ENCODE measurements at regions not wholly inside any gene's neighbourhood (a gene's known extent, or its start where the extent isn't known, plus 50 kb on each side); places are given as distances from the start of the nearest gene placed in this dataset.
A peak's percentile ranks its signal among the peaks of the same experiment; 100 is the strongest.

- ChIA-PET POLR2A (interaction anchor here (0.6 kb wide), 1 partner anchor 49 kb away, joined by 3 read pairs; no protein-coding TSS in a partner anchor), CTCF (interaction anchor here (0.6 to 1.4 kb wide), 2 partner anchors 322 to 869 kb away, joined by 3 to 4 read pairs; no protein-coding TSS in a partner anchor)
- Histone ChIP-seq H3K36me3 (ENCODE audit: control insufficient read depth, insufficient read depth, low read length) (no peaks in the 10 kb centered on the region), H3K4me3 (ENCODE audit: low read depth, low read length) (no peak overlapping the region), H3K27me3 (ENCODE audit: control insufficient read depth, insufficient read depth, low read length) (peaks cover 4% of the 10 kb centered on the region; the same call in 1 of the 2 replicates)
- DNase-seq (ENCODE audit: low read depth), result no peak
- TF ChIP-seq CTCF (IDR thresholded peaks at IDR 0.05; ENCODE audit: insufficient read depth, low read depth, low read length), result no peak
These were observed 257.0 kb downstream of the ADGRG6 start for GRCh38 chr6:142558786-142559185.

- ChIA-PET POLR2A (no interaction called here), CTCF (no interaction called here)
- TF ChIP-seq CTCF (IDR thresholded peaks at IDR 0.05; ENCODE audit: insufficient read depth, low read depth, low read length), result no peak
These were observed 259.9 kb downstream of the ADGRG6 start for GRCh38 chr6:142561511-142562265.

GRCh38 chr6:142562865-142563264 lies 261.1 kb downstream of the ADGRG6 start:
- TF ChIP-seq CTCF (IDR thresholded peaks at IDR 0.05; ENCODE audit: insufficient read depth, low read depth, low read length), result no peak

More at GRCh38 chr6:142561511-142562265, 259.9 kb downstream of the ADGRG6 start:
- Histone ChIP-seq H3K27me3 (ENCODE audit: control insufficient read depth, insufficient read depth, low read length) (no peaks in the 10 kb centered on the region), H3K4me3 (ENCODE audit: low read depth, low read length) (no peak overlapping the region), H3K36me3 (ENCODE audit: control insufficient read depth, insufficient read depth, low read length) (no peaks in the 10 kb centered on the region)
- DNase-seq (ENCODE audit: low read depth), result no peak

GRCh38 chr6:142566628-142567396 lies 265.0 kb downstream of the ADGRG6 start:
- ChIA-PET CTCF (interaction anchor here (0.6 to 1.9 kb wide), 13 partner anchors 15 to 884 kb away, joined by 3 to 7 read pairs (median 5); partner anchors contain the start of genes ADAT2 and PEX3), POLR2A (no interaction called here)
- peak; percentile 94 for TF ChIP-seq CTCF (IDR thresholded peaks at IDR 0.05; ENCODE audit: insufficient read depth, low read depth, low read length)
- Histone ChIP-seq H3K4me3 (ENCODE audit: low read depth, low read length) (no peak overlapping the region), H3K27me3 (ENCODE audit: control insufficient read depth, insufficient read depth, low read length) (no peaks in the 10 kb centered on the region), H3K36me3 (ENCODE audit: control insufficient read depth, insufficient read depth, low read length) (no peaks in the 10 kb centered on the region)
- DNase-seq (ENCODE audit: low read depth), result no peak

More at GRCh38 chr6:142562865-142563264, 261.1 kb downstream of the ADGRG6 start:
- H3K36me3 ChIP-seq (ENCODE audit: control insufficient read depth, insufficient read depth, low read length), result no peaks in the 10 kb centered on the region
- no peaks in the 10 kb centered on the region for H3K27me3 ChIP-seq (ENCODE audit: control insufficient read depth, insufficient read depth, low read length)
- no peak for DNase-seq (ENCODE audit: low read depth)
- ChIA-PET POLR2A (no interaction called here), CTCF (no interaction called here)
- H3K4me3 ChIP-seq (ENCODE audit: low read depth, low read length), result no peak overlapping the region

GRCh38 chr6:142567461-142567860 lies 265.7 kb downstream of the ADGRG6 start:
- ChIA-PET POLR2A (no interaction called here), CTCF (interaction anchor here (0.9 to 1.9 kb wide), 4 partner anchors 15 to 121 kb away, joined by 3 to 7 read pairs (median 4); no protein-coding TSS in a partner anchor)
- no peaks in the 10 kb centered on the region for H3K36me3 ChIP-seq (ENCODE audit: control insufficient read depth, insufficient read depth, low read length)
- DNase-seq (ENCODE audit: low read depth), result no peak
- no peaks in the 10 kb centered on the region for H3K27me3 ChIP-seq (ENCODE audit: control insufficient read depth, insufficient read depth, low read length)
- no peak for TF ChIP-seq CTCF (IDR thresholded peaks at IDR 0.05; ENCODE audit: insufficient read depth, low read depth, low read length)
- H3K4me3 ChIP-seq (ENCODE audit: low read depth, low read length), result no peak overlapping the region
